H9 (cell line): ENCODE measurements at regions not wholly inside any gene's neighbourhood (a gene's known extent, or its start where the extent isn't known, plus 50 kb on each side); places are given as distances from the start of the nearest gene placed in this dataset.

ENCODE experiments used
- DNase-seq: peaks from one replicate; pipeline ENCODE4 v3.0.0-alpha.2; 2017
- H2AFZ ChIP-seq: one replicate; pipeline ENCODE4 v1.6.1; 2013; ENCODE audit warnings: mild to moderate bottlenecking, low read length, control low read depth, moderate library complexity
- H2AK5ac ChIP-seq: 2 replicates; pipeline ENCODE4 v1.6.1; 2013; ENCODE audit warnings: low read length, control low read depth, mixed read lengths; ENCODE audit not compliant: insufficient read length
- H2BK120ac ChIP-seq: one replicate; pipeline ENCODE4 v1.6.1; 2013; ENCODE audit warnings: low read depth, mild to moderate bottlenecking, low read length, control low read depth, inconsistent platforms; ENCODE audit not compliant: poor library complexity, severe bottlenecking
- H2BK12ac ChIP-seq: 2 replicates; pipeline ENCODE4 v1.6.1; 2013; ENCODE audit warnings: low read length, control low read depth, mixed read lengths, low read depth; ENCODE audit not compliant: insufficient read length
- H2BK15ac ChIP-seq: 2 replicates; pipeline ENCODE4 v1.6.1; 2013; ENCODE audit warnings: low read depth, low read length, control low read depth
- H2BK20ac ChIP-seq: one replicate; pipeline ENCODE4 v1.6.1; 2013; ENCODE audit warnings: low read depth, mild to moderate bottlenecking, low read length, control low read depth, inconsistent platforms; ENCODE audit not compliant: poor library complexity, severe bottlenecking
- H2BK5ac ChIP-seq: 2 replicates; pipeline ENCODE4 v1.6.1; 2013; ENCODE audit warnings: low read length, control low read depth, mixed read lengths; ENCODE audit not compliant: insufficient read length
- H3K14ac ChIP-seq: 2 replicates; pipeline ENCODE4 v1.6.1; 2013; ENCODE audit warnings: low read length, control low read depth; ENCODE audit not compliant: insufficient read depth
- H3K18ac ChIP-seq: 2 replicates; pipeline ENCODE4 v1.6.1; 2013; ENCODE audit warnings: low read depth, mild to moderate bottlenecking, mixed read lengths, low read length, control low read depth; ENCODE audit not compliant: insufficient read length
- H3K23ac ChIP-seq: 2 replicates; pipeline ENCODE4 v1.6.1; 2013; ENCODE audit warnings: low read length, control low read depth, mixed read lengths, low read depth; ENCODE audit not compliant: insufficient read length
- H3K23me2 ChIP-seq: 2 replicates; pipeline ENCODE4 v1.6.1; 2013; ENCODE audit warnings: low read depth, mild to moderate bottlenecking, mixed read lengths, low read length, control low read depth; ENCODE audit not compliant: insufficient read length, poor library complexity, severe bottlenecking
- H3K27ac ChIP-seq: 2 replicates; pipeline ENCODE4 v1.5.1; 2013; ENCODE audit warnings: low read length, control low read depth, mixed read lengths, low read depth; ENCODE audit not compliant: insufficient read length
- H3K27me3 ChIP-seq: 2 replicates; pipeline ENCODE4 v1.6.1; 2013; ENCODE audit warnings: low read length, control low read depth, inconsistent platforms; ENCODE audit not compliant: insufficient read depth
- H3K4ac ChIP-seq: 2 replicates; pipeline ENCODE4 v1.6.1; 2013; ENCODE audit warnings: low read depth, mild to moderate bottlenecking, control low read depth, inconsistent platforms, low read length, moderate library complexity
- H3K4me1 ChIP-seq: 2 replicates; pipeline ENCODE4 v1.6.1; 2013; ENCODE audit warnings: low read length, control low read depth, inconsistent platforms; ENCODE audit not compliant: insufficient read depth
- H3K4me2 ChIP-seq: 2 replicates; pipeline ENCODE4 v1.6.1; 2013; ENCODE audit warnings: low read length, control low read depth, mixed read lengths; ENCODE audit not compliant: insufficient read length, insufficient read depth
- H3K56ac ChIP-seq: 2 replicates; pipeline ENCODE4 v1.6.1; 2013; ENCODE audit warnings: low read depth, mild to moderate bottlenecking, mixed read lengths, low read length, control low read depth; ENCODE audit not compliant: insufficient read length
- H3K79me1 ChIP-seq: 2 replicates; pipeline ENCODE4 v1.6.1; 2013; ENCODE audit warnings: low read depth, mild to moderate bottlenecking, moderate library complexity, low read length, control low read depth, inconsistent platforms; ENCODE audit not compliant: insufficient read depth, poor library complexity, severe bottlenecking
- H3K79me2 ChIP-seq: 2 replicates; pipeline ENCODE4 v1.6.1; 2013; ENCODE audit warnings: low read length, control low read depth, inconsistent platforms; ENCODE audit not compliant: insufficient read depth
- H3K9ac ChIP-seq: 2 replicates; pipeline ENCODE4 v1.6.1; 2013; ENCODE audit warnings: low read length, control low read depth, mixed read lengths; ENCODE audit not compliant: insufficient read length; ENCODE audit errors: extremely low read depth
- H3K9me3 ChIP-seq: one replicate; pipeline ENCODE4 v1.6.1; 2013; ENCODE audit warnings: low read depth, low read length, inconsistent platforms; ENCODE audit not compliant: control insufficient read depth
- H3T11ph ChIP-seq: one replicate; pipeline ENCODE4 v1.6.1; 2013; ENCODE audit warnings: mild to moderate bottlenecking, low read length, control low read depth, inconsistent platforms
- H4K20me1 ChIP-seq: one replicate; pipeline ENCODE4 v1.6.1; 2013; ENCODE audit not compliant: control insufficient read depth, insufficient read length, insufficient read depth
- H4K5ac ChIP-seq: 2 replicates; pipeline ENCODE4 v1.6.1; 2013; ENCODE audit warnings: low read depth, mild to moderate bottlenecking, mixed read lengths, low read length, control low read depth; ENCODE audit not compliant: insufficient read length
- H4K8ac ChIP-seq: replicated peaks from 2 replicates; pipeline ENCODE4 v1.6.1; 2013; ENCODE audit warnings: low read length, control low read depth, mixed read lengths, low read depth; ENCODE audit not compliant: insufficient read length
- H4K91ac ChIP-seq: 2 replicates; pipeline ENCODE4 v1.6.1; 2013; ENCODE audit warnings: low read depth, mild to moderate bottlenecking, moderate library complexity, mixed read lengths, low read length, control low read depth; ENCODE audit not compliant: insufficient read length
- H3K27ac Mint-ChIP-seq, 3 experiments: 2 replicates in 2 of 3; 3 replicates in 1 of 3; pipeline ENCODE4 v1.8.0; 2020 to 2021; ENCODE audit warnings: mixed read lengths in 3 of 3, mild to moderate bottlenecking in 1 of 3, moderate library complexity in 1 of 3
- H3K27me3 Mint-ChIP-seq: 2 replicates; pipeline ENCODE4 v1.8.0; 2021; ENCODE audit warnings: low read depth, mild to moderate bottlenecking, moderate library complexity, mixed read lengths
- H3K36me3 Mint-ChIP-seq, 3 experiments: 2 replicates in 2 of 3; 3 replicates in 1 of 3; pipeline ENCODE4 v1.8.0; 2020 to 2021; ENCODE audit warnings: low read depth in 3 of 3, mixed read lengths in 3 of 3; ENCODE audit not compliant: insufficient read depth in 1 of 3
- H3K4me1 Mint-ChIP-seq, 2 experiments: 2 replicates each; pipeline ENCODE4 v1.8.0; 2020; ENCODE audit warnings: mixed read lengths in 2 of 2
- H3K4me3 Mint-ChIP-seq, 2 experiments: 2 replicates in 1 of 2; 3 replicates in 1 of 2; pipeline ENCODE4 v1.8.0; 2020 to 2021; ENCODE audit warnings: mild to moderate bottlenecking in 2 of 2, mixed read lengths in 2 of 2, moderate library complexity in 1 of 2
- H3K9me3 Mint-ChIP-seq, 2 experiments: 2 replicates in 1 of 2; 3 replicates in 1 of 2; pipeline ENCODE4 v1.8.0; 2020; ENCODE audit warnings: mild to moderate bottlenecking in 2 of 2, mixed read lengths in 2 of 2, moderate library complexity in 1 of 2
- WGBS: extraction: QIAGEN DNeasy Blood & Tissue Kit; methylation state at CpG from one replicate; pipeline ENCODE4 v1.1.7; 2013; ENCODE audit warnings: missing lambda C conversion rate, low lambda C conversion rate, mixed read lengths; ENCODE audit not compliant: insufficient read length; ENCODE audit errors: extremely low coverage; 5-methylcytosine and 5-hydroxymethylcytosine counted together
- TF ChIP-seq, protein P1 (sequence below): fragments of 200-600 bp; sonication (generic); conservative IDR thresholded peaks from 3 replicates; pipeline ENCODE4 v1.8.0; 2021; ENCODE audit warnings: antibody characterized with exemption, mild to moderate bottlenecking

DNA sequence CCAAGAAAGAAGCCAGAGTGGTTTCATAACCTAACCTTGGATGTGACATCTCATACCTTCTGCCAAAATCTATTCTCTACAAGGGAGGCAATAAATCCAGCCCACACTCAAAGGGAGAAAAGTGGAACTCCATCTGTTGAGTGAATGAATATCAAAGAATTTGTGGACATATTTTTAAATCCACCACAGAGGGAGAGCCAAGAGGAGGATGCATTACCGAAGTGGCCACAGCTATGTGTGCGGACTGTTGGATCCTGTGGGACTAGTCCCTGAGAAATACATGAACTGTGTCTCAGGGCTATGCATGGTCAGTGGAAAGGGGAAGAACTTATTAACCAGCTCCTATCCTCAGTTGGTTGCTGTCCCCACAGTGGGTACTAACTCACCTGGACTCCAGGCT is 273.9 kb downstream of the NUAK1 start:
- H2BK120ac ChIP-seq, result no peak overlapping the region
- H3K27me3 Mint-ChIP-seq, result peaks cover 1% of the 10 kb centered on the region; the same call in 1 of the 2 replicates
- no peaks in the 10 kb centered on the region for H3K27me3 ChIP-seq

More for the DNA sequence above, 273.9 kb downstream of the NUAK1 start:
- no peaks in the 10 kb centered on the region for H3K79me1 ChIP-seq
- H2BK20ac ChIP-seq, result no peak overlapping the region
- no peak overlapping the region for H2BK15ac ChIP-seq
- no peak overlapping the region for H3K56ac ChIP-seq
- no peaks in the 10 kb centered on the region for H3K9me3 ChIP-seq
- WGBS, result no CpG with 5 or more reads among the region's 2 CpGs
- H2AFZ ChIP-seq, result no peak overlapping the region
- H3K4me1 ChIP-seq, result peaks cover 6% of the 10 kb centered on the region
- no peak overlapping the region for H4K8ac ChIP-seq
- Mint-ChIP-seq H3K4me3 (no peak overlapping the region), H3K4me1 (peaks cover 12% of the 10 kb centered on the region in 2 experiments), H3K36me3 (no peaks in the 10 kb centered on the region), H3K9me3 (no peaks in the 10 kb centered on the region; a peak in 1 of 5 replicates), H3K27ac (no peak overlapping the region)
- H3K23me2 ChIP-seq, result no peaks in the 10 kb centered on the region
- no peak overlapping the region for H4K91ac ChIP-seq
- no peak overlapping the region for H3K4me2 ChIP-seq
- H2BK12ac ChIP-seq, result no peak overlapping the region
- no peak overlapping the region for H3K4ac ChIP-seq
- H4K20me1 ChIP-seq, result no peaks in the 10 kb centered on the region
- no peak overlapping the region for H3T11ph ChIP-seq
- H3K23ac ChIP-seq, result no peak overlapping the region
- H2AK5ac ChIP-seq, result no peak overlapping the region
- TF ChIP-seq, protein P1, sequence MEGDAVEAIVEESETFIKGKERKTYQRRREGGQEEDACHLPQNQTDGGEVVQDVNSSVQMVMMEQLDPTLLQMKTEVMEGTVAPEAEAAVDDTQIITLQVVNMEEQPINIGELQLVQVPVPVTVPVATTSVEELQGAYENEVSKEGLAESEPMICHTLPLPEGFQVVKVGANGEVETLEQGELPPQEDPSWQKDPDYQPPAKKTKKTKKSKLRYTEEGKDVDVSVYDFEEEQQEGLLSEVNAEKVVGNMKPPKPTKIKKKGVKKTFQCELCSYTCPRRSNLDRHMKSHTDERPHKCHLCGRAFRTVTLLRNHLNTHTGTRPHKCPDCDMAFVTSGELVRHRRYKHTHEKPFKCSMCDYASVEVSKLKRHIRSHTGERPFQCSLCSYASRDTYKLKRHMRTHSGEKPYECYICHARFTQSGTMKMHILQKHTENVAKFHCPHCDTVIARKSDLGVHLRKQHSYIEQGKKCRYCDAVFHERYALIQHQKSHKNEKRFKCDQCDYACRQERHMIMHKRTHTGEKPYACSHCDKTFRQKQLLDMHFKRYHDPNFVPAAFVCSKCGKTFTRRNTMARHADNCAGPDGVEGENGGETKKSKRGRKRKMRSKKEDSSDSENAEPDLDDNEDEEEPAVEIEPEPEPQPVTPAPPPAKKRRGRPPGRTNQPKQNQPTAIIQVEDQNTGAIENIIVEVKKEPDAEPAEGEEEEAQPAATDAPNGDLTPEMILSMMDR, result no peak
- no peaks in the 10 kb centered on the region for H3K79me2 ChIP-seq
- no peak overlapping the region for H3K9ac ChIP-seq
- H2BK5ac ChIP-seq, result no peak overlapping the region
- H3K14ac ChIP-seq, result no peak overlapping the region
- H3K27ac ChIP-seq, result no peak overlapping the region
- H4K5ac ChIP-seq, result no peak overlapping the region
- DNase-seq, result no peak
- no peak overlapping the region for H3K18ac ChIP-seq
